ENCODE measurements at regions not wholly inside any gene's neighbourhood (a gene's known extent, or its start where the extent isn't known, plus 50 kb on each side); places are given as distances from the start of the nearest gene placed in this dataset.

DNA sequence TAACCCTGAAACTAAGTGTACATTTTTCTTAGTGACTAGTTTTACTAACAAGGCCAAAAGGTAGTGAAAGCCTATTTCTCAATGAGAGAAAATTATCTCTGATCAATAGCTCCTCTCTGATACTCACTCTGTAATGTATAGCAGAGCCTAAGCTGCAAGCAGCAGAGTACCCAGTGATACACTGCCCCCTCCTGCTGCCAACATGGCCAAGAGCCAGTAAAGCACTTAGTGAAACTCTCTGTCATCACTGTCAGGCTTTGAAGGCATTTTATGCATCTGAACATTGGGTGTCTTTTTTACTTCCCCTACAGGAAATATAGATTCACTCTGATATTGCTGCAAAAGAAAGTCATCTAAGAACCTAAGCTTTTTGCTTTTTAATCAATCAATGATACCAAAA, 784.1 kb upstream of the CDH7 start:
- TF ChIP-seq, protein P1, sequence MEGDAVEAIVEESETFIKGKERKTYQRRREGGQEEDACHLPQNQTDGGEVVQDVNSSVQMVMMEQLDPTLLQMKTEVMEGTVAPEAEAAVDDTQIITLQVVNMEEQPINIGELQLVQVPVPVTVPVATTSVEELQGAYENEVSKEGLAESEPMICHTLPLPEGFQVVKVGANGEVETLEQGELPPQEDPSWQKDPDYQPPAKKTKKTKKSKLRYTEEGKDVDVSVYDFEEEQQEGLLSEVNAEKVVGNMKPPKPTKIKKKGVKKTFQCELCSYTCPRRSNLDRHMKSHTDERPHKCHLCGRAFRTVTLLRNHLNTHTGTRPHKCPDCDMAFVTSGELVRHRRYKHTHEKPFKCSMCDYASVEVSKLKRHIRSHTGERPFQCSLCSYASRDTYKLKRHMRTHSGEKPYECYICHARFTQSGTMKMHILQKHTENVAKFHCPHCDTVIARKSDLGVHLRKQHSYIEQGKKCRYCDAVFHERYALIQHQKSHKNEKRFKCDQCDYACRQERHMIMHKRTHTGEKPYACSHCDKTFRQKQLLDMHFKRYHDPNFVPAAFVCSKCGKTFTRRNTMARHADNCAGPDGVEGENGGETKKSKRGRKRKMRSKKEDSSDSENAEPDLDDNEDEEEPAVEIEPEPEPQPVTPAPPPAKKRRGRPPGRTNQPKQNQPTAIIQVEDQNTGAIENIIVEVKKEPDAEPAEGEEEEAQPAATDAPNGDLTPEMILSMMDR (conservative IDR thresholded peaks at IDR 0.05; ENCODE audit: low read length): 0 out of 2 replicates have a peak, but pooled peaks have one; percentile 18
- TF ChIP-seq EZH2phosphoT487 (IDR thresholded peaks at IDR 0.05; ENCODE audit: borderline replicate concordance, low read depth, low read length): no peak
